ENCODE measurements at regions not wholly inside any gene's neighbourhood (a gene's known extent, or its start where the extent isn't known, plus 50 kb on each side); places are given as distances from the start of the nearest gene placed in this dataset.

GRCh38 chr2:48018480-48018879, 112.2 kb upstream of the FBXO11 start:
- TF ChIP-seq CTCF (IDR thresholded peaks at IDR 0.05; ENCODE audit: low read depth, low read length): no peak
- no peak overlapping the region for H3K4me3 ChIP-seq (ENCODE audit: low read depth, low read length)

GRCh38 chr2:48026865-48027264, 120.6 kb upstream of the FBXO11 start:
- H3K4me3 ChIP-seq (ENCODE audit: low read depth, low read length): no peak overlapping the region
- no peak for TF ChIP-seq CTCF (IDR thresholded peaks at IDR 0.05; ENCODE audit: low read depth, low read length)

GRCh38 chr2:48032765-48033164, 126.5 kb upstream of the FBXO11 start:
- no peak for TF ChIP-seq CTCF (IDR thresholded peaks at IDR 0.05; ENCODE audit: low read depth, low read length)
- no peak overlapping the region for H3K4me3 ChIP-seq (ENCODE audit: low read depth, low read length)

- no peak overlapping the region for H3K4me3 ChIP-seq (ENCODE audit: low read depth, low read length)
- TF ChIP-seq CTCF (IDR thresholded peaks at IDR 0.05; ENCODE audit: low read depth, low read length): no peak
Observed at GRCh38 chr2:48034295-48034694, 128.0 kb upstream of the FBXO11 start.

GRCh38 chr2:48036312-48036711, 130.0 kb upstream of the FBXO11 start:
- TF ChIP-seq CTCF (IDR thresholded peaks at IDR 0.05; ENCODE audit: low read depth, low read length): no peak
- H3K4me3 ChIP-seq (ENCODE audit: low read depth, low read length): no peak overlapping the region

- H3K4me3 ChIP-seq (ENCODE audit: low read depth, low read length): no peak overlapping the region
- TF ChIP-seq CTCF (IDR thresholded peaks at IDR 0.05; ENCODE audit: low read depth, low read length): no peak
Observed at GRCh38 chr2:48039209-48039990, 133.1 kb upstream of the FBXO11 start.

- no peak for TF ChIP-seq CTCF (IDR thresholded peaks at IDR 0.05; ENCODE audit: low read depth, low read length)
- no peak overlapping the region for H3K4me3 ChIP-seq (ENCODE audit: low read depth, low read length)
Observed at GRCh38 chr2:48043131-48043700, 136.9 kb upstream of the FBXO11 start.

Measured in WI38 (cell line).